Tibial nerve (tissue), 4 donors: ENCODE measurements at regions not wholly inside any gene's neighbourhood (a gene's known extent, or its start where the extent isn't known, plus 50 kb on each side); places are given as distances from the start of the nearest gene placed in this dataset.
A peak's percentile ranks its signal among the peaks of the same experiment; 100 is the strongest.

Experiments
- DNase-seq, 2 donors: peaks; one replicate each; pipeline ENCODE4 v3.0.0-alpha.2; 2019; ENCODE audit warnings: low spot score in 2 of 2
- H3K27ac ChIP-seq, 4 donors: fragments of 200-600 bp; sonication (generic) in 3 of 4; one replicate each; pipeline ENCODE4 v1.5.1; 2017 to 2019; ENCODE audit warnings: mild to moderate bottlenecking in 1 of 4
- H3K27me3 ChIP-seq, 2 donors: fragments of 200-600 bp; sonication (generic) in 1 of 2; one replicate each; pipeline versions ENCODE4 v1.5.1 to v1.6.0; 2017 to 2019
- H3K36me3 ChIP-seq, 3 donors: fragments of 200-600 bp; sonication (generic); one replicate each; pipeline ENCODE4 v1.5.1; 2018 to 2019
- H3K4me1 ChIP-seq, 4 donors: fragments of 200-600 bp; sonication (generic) in 3 of 4; one replicate each; pipeline ENCODE4 v1.5.1; 2017 to 2019
- H3K4me3 ChIP-seq, 4 donors: fragments of 200-600 bp; sonication (generic) in 3 of 4; one replicate each; pipeline ENCODE4 v1.5.1; 2017 to 2019; ENCODE audit warnings: mild to moderate bottlenecking in 1 of 4, moderate library complexity in 1 of 4
- H3K9me3 ChIP-seq, 4 donors: fragments of 200-600 bp; sonication (generic) in 3 of 4; one replicate each; pipeline ENCODE4 v1.5.1; 2017 to 2019
- EP300 ChIP-seq, 2 donors: sonication (generic); formaldehyde crosslinking; IDR thresholded peaks; one replicate each; pipeline ENCODE4 v1.6.1; 2017; ENCODE audit warnings: antibody characterized with exemption in 2 of 2, mild to moderate bottlenecking in 1 of 2
- POLR2A ChIP-seq, 2 donors: fragments of 450-650 bp; IDR thresholded peaks; one replicate each; pipeline ENCODE4 v1.6.1; 2017; ENCODE audit warnings: antibody characterized with exemption in 2 of 2, mild to moderate bottlenecking in 2 of 2, moderate library complexity in 2 of 2
- WGBS, 2 donors: methylation state at CpG; one replicate each; pipeline ENCODE4 v1.1.5; 2018; 5-methylcytosine and 5-hydroxymethylcytosine counted together
- TF ChIP-seq, protein P1 (sequence below), 5 experiments: fragments of 200-600 bp in 3 of 5; fragments of 450-650 bp in 2 of 5; sonication (generic) in 3 of 5; IDR thresholded peaks; one replicate each; pipeline ENCODE4 v1.5.1; 2016 to 2019; ENCODE audit warnings: antibody characterized with exemption in 5 of 5, mild to moderate bottlenecking in 3 of 5, moderate library complexity in 2 of 5

DNA sequence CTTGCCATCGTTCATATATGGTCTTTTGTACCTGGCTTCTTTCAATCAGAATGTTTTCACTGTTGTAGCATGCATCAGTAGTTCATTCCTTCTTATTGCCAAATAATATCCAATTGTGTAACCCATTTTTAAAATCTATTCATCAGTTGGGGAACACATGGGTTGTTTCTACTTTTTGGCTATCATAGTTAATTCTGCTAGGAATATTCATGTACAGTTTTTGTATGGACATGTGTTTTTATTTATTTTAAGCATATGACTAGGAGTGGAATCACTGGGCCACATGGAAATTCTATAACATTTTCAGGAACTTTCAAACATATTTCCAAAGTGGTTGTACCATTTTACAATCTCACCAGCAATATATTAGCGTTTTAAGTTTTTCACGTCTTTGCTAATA is 151.9 kb upstream of the PRNP start:
- Histone ChIP-seq H3K4me3 (no peak overlapping the region), H3K27me3 (no peaks in the 10 kb centered on the region), H3K27ac (no peak overlapping the region), H3K9me3 (peaks cover 0 to 4% (median 0%) of the 10 kb centered on the region in 4 donors), H3K36me3 (no peaks in the 10 kb centered on the region), H3K4me1 (no peaks in the 10 kb centered on the region)
- TF ChIP-seq EP300 (IDR thresholded peaks at IDR 0.05) (no peak), POLR2A (IDR thresholded peaks at IDR 0.05) (no peak)
- TF ChIP-seq, protein P1, sequence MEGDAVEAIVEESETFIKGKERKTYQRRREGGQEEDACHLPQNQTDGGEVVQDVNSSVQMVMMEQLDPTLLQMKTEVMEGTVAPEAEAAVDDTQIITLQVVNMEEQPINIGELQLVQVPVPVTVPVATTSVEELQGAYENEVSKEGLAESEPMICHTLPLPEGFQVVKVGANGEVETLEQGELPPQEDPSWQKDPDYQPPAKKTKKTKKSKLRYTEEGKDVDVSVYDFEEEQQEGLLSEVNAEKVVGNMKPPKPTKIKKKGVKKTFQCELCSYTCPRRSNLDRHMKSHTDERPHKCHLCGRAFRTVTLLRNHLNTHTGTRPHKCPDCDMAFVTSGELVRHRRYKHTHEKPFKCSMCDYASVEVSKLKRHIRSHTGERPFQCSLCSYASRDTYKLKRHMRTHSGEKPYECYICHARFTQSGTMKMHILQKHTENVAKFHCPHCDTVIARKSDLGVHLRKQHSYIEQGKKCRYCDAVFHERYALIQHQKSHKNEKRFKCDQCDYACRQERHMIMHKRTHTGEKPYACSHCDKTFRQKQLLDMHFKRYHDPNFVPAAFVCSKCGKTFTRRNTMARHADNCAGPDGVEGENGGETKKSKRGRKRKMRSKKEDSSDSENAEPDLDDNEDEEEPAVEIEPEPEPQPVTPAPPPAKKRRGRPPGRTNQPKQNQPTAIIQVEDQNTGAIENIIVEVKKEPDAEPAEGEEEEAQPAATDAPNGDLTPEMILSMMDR (IDR thresholded peaks at IDR 0.05): no peak
- WGBS, 2 donors: 88 to 90% methylated on average over 3 of the region's 3 CpGs
- no peak for DNase-seq

DNA sequence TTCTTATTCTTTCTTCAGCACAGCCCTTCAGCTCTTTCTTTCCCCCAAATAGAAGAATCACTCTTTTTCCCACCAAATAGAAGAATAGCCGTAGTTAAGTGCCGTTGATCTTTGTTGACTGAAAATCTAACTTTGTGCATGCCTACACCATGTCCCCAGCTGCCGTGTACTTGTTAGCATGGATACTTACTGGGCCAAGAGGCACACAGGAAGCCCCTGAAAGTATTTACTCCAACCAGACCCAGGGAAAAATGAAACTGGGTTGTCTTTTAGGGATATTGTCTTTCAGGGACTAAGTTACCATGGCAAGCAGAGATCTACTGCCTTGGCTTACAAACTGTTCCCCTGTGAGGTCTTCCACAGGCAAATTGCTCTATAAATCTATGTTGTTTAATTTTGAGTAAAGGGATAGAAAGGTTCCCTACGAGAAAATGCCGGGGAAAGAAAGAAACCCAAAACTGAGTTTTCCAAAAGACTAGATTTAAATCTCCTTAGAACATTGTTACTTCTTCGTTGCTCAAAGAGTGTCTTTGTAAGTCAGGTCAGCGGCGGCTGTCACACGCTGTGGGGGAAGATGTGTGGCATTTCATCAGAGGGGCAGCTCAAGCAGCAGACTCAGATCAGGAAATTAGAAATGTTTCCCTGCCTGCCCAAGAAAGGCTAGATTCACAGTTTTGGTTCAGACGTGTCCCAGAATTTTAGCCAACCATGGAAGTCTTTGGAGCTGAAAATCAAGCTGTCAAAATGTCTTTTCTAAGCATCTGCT is 152.7 kb upstream of the PRNP start:
- Histone ChIP-seq H3K9me3 (peaks cover 0 to 12% (median 0%) of the 10 kb centered on the region in 4 donors), H3K36me3 (no peaks in the 10 kb centered on the region), H3K4me1 (no peaks in the 10 kb centered on the region), H3K27me3 (no peaks in the 10 kb centered on the region), H3K27ac (peak overlapping the region in 1 of 4 donors; percentile 2), H3K4me3 (no peak overlapping the region)
- no peak for DNase-seq
- 45 to 56% methylated on average over 10 of the region's 10 CpGs for WGBS, 2 donors
- TF ChIP-seq, protein P1 (IDR thresholded peaks at IDR 0.05): no peak
- TF ChIP-seq EP300 (IDR thresholded peaks at IDR 0.05): no peak
- no peak for TF ChIP-seq POLR2A (IDR thresholded peaks at IDR 0.05)

DNA sequence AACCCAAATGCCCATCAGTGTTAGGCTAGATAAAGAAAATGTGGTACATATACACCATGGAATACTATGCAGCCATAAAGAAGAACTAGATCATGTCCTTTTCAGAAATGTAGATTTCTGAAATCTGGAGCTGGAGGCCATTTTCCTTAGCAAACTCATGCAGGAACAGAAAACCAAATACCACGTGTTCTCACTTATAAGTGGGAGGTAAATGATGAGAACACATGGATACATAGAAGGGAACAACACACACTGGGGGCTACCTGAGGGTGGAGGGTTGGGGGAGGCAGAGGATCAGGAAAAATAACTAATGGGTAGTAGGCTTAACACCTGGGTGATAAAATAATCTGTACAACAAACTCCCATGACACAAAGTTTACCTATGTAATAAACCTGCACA is 153.5 kb upstream of the PRNP start:
- DNase-seq: no peak
- TF ChIP-seq POLR2A (IDR thresholded peaks at IDR 0.05): no peak
- WGBS, 2 donors: 53 to 79% methylated on average over 1 of the region's 1 CpG

DNA sequence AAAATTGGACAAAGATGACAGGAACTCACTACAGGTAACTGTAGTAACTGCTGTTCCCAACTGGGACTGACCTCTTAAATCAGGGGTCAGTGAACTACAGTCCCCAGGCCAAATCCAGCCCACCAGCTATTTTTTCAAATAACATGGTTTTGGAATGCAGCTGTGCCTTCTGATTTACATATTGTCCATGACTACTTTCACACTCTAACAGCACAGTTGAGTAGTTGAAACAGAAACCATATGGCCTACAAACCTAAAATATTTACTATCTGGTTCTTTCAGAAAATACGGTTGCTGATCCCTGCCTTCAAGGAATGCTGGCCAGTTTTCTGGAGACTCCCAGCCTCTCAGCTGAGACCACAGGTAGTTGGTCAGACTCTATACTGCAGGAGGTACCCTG is 161.5 kb upstream of the PRNP start:
- WGBS, 2 donors: 43 to 73% methylated on average over 1 of the region's 1 CpG
- Histone ChIP-seq H3K36me3 (no peaks in the 10 kb centered on the region), H3K27ac (no peak overlapping the region), H3K9me3 (peaks cover 0 to 27% (median 2%) of the 10 kb centered on the region in 4 donors), H3K4me3 (no peak overlapping the region), H3K27me3 (no peaks in the 10 kb centered on the region), H3K4me1 (no peaks in the 10 kb centered on the region)
- no peak for DNase-seq
- TF ChIP-seq, protein P1 (IDR thresholded peaks at IDR 0.05): no peak
- TF ChIP-seq POLR2A (IDR thresholded peaks at IDR 0.05): no peak
- no peak for TF ChIP-seq EP300 (IDR thresholded peaks at IDR 0.05)

More for the DNA sequence above, 153.5 kb upstream of the PRNP start:
- Histone ChIP-seq H3K4me1 (no peaks in the 10 kb centered on the region), H3K36me3 (no peaks in the 10 kb centered on the region), H3K27ac (no peak overlapping the region), H3K9me3 (peaks cover 0 to 19% (median 2%) of the 10 kb centered on the region in 4 donors), H3K27me3 (no peaks in the 10 kb centered on the region), H3K4me3 (no peak overlapping the region)

- 94 to 96% methylated on average over 3 of the region's 3 CpGs for WGBS, 2 donors
- no peak overlapping the region for H3K27ac ChIP-seq
- TF ChIP-seq, protein P1 (IDR thresholded peaks at IDR 0.05): no peak
- TF ChIP-seq EP300 (IDR thresholded peaks at IDR 0.05) (no peak), POLR2A (IDR thresholded peaks at IDR 0.05) (no peak)
- H3K9me3 ChIP-seq: peaks cover 0 to 22% (median 2%) of the 10 kb centered on the region in 4 donors
- DNase-seq: no peak
- no peak overlapping the region for H3K4me3 ChIP-seq
- H3K4me1 ChIP-seq: no peaks in the 10 kb centered on the region
- H3K27me3 ChIP-seq: no peaks in the 10 kb centered on the region
- no peaks in the 10 kb centered on the region for H3K36me3 ChIP-seq
Observed at GRCh38 chr20:4524307-4524706, 161.9 kb upstream of the PRNP start.
